ENCODE measurements at regions not wholly inside any gene's neighbourhood (a gene's known extent, or its start where the extent isn't known, plus 50 kb on each side); places are given as distances from the start of the nearest gene placed in this dataset.
A peak's percentile ranks its signal among the peaks of the same experiment; 100 is the strongest.

DNA sequence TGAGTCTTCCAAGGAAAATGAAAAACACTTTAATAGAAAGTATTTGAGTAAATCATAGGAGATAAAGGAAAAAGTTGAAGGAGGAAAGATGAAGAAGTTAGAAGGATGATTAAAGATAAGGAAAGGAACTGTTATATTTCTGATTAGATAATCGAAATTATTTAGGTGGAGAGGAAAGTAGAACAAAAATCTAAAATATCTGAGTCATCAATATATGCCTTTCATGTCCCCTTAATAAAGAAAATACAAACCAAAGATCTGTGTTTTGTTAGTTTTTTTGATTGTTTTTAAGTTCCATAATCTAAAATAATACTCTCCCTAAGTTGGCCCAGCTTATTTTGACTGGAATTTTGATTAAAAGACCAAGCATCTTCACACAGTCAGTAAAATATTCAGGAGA, 412.9 kb upstream of the DDX18 start:
- DNase-seq: no peak

DNA sequence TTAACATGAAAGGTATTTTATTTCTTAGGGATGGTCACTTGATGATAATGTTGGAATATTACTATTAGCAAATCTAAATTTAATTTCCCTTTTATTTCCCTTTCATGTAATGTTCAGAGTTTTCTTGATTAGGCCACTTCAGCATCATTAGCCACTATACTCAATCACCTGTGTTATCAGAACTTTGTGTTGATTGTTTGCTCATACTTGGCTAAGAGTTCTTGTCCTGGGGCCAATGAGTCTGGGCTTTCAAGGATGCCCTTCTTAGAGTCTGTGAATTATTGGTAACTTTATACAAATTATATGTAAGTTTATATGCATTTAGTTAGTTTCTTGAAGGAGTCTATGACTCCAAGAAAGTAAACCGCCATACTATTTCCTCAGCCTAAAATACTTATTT, 408.0 kb upstream of the DDX18 start:
- DNase-seq: no peak

DNA sequence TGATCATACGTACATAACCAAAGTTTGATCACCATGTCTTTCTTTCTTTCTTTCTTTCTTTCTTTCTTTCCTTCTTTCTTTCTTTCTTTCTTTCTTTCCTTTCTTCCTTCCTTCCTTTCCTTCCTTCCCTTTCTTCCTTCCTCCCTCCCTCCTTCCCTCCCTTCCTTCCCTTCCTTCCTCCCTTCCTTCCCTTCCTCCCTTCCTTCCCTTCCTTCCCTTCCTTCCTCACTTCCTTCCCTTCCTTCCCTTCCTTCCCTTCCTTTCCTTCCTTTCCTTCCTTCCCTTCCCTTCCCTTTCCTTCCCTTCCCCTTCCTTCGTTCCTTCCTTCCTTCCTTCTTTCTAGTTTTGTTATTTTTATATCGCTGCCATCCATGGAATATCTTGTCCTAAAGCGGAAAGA, 406.7 kb upstream of the DDX18 start:
- DNase-seq: no peak

DNA sequence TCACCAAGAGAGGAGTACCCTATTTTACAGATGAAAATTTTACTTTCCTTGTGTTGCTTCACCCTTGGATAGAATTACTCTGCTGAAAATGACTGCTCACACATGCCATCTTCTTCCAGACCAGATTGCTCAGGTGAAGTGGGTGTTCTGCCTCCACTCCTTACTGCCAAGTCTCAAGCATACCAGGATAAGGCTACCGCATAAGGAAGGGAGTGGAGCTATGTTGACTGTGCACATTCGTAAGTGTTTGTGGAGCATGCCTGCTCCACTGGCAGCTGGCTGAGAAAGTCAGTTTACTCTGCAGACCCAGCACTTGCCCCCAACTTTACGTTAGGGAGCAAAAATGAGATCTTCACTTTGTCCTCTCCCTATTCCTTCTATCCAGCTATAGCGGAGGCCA, 405.0 kb upstream of the DDX18 start:
- no peak for DNase-seq

DNA sequence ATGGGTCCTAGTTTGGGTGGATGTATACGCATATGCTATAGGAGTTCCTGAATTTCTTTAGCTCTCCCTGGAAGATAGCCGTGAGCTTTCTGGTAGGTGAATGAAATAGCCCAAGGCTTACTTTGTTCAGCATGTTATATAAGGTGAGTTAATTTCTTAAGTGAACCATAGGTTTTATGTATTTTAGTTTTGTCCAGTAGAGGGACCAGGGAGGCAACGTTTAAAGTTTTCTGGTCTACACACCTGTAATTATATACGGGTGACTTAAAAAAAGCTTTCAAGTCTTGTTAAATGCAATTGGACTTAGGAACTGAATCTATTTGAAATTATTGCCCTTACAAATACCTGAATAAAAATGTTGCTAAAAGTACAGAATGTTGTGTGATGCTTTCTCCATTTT, 402.5 kb upstream of the DDX18 start:
- DNase-seq: no peak

DNA sequence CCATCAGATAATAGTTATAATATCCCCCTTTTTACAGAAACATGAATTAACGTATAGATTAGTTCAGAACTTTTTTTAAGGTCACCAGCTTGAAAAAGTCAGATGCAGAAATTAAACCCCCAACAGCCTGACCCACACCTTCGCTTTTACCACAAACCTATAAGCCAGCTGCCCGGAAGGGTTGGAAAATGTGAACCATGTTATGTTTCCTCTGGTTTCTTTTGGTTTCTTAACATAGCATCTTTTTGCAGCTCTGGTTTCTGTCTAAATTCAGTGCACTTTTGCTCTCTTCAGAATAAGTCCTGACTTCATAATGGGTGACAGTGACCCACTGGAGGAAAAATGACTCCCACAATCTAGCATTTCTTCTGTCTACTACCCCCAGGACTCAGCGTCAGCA, 381.7 kb upstream of the DDX18 start:
- DNase-seq: no peak

DNA sequence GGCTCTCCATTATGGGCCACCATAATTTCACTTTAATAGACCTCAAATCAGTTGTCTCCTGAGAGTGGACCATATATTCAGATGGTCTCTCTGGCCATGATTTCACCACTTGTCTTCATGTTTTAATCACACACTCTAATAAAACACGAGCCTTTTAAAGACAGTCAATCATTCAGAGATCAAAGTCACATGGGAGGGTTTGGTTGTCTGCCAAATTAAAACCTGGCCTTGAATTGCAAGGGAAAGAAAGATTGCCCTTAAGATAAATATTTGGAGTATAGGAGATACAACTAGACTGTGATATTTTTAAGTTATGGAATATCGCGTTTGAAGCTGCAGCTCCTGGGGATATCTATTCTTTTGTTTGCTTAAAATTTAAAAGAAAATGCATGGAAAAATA, 377.8 kb upstream of the DDX18 start:
- DNase-seq: no peak

DNA sequence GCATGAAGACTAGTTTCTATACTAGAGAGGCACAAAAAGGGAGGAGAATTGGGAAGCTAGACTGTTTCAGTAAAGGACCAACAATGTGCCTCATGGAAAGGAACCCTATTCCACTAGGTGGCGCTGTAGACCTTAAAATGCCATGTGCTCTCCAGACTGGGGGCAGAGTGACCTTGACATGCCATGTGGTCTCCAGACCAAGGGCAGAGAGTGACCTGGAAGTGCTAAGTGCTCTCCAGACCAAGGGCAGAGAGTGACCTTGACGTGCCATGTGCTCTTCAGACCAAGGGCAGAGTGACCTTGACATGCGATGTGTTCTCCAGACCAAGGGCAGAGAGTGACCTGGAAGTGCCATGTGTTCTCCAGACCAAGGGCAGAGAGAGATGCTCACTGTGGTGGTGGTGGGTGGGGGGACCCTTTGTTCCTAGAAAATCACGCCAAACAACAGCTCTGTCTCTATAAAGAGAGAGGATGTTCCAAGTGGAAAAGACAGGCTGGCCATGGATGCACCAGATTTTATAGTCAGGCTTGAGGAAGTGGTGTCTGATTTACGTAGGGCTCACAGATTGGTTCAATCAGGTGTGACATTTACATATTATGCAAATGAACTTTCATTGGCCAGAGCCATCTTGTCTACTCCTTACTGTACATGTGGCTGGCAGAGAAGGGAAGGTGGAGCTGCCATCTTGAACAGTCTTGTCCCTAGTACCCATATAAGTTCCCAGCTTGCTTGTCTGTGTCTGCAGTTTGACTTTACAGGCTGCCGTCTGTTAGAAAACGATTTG, 344.0 kb upstream of the DDX18 start:
- DNase-seq: peak; percentile 24

DNA sequence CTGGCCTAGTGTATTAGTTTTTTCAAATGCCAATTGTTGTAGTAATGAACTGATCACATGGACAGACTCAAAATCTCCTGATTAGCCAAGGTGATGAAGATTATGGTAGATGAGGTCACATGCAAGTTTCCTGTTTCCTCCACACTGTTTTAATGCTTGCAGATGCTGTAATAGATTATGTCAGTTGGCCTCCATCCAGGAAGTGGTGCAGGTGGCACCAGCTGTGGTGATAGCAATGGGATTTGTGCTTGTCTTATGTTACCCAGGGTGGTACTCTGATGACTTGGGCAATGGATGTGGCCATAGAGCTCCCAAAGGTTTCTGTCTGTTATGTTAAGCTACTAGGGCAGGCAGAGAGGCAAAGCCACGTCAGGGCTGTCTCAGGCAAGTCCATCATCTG, 332.9 kb upstream of the DDX18 start:
- no peak for DNase-seq

DNA sequence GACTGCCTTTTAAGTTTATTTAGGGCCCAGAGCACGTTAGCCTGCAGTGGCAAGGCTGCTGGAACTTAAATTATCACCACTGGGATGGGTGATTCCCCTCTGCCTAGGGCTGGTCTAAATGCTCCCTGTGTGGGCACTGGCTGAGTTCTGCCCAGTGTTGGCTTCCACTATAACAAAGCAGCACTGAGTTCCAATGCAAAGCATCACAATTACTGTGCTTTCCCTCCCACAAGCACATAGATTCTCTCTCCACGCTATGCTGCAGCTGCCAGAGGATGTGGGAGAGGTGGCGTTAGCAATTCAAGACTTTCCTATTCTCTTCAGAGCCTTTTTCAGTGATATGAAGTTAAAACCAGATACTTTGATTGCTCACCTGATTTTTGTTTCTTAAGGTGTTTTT, 328.9 kb upstream of the DDX18 start:
- DNase-seq: no peak

DNA sequence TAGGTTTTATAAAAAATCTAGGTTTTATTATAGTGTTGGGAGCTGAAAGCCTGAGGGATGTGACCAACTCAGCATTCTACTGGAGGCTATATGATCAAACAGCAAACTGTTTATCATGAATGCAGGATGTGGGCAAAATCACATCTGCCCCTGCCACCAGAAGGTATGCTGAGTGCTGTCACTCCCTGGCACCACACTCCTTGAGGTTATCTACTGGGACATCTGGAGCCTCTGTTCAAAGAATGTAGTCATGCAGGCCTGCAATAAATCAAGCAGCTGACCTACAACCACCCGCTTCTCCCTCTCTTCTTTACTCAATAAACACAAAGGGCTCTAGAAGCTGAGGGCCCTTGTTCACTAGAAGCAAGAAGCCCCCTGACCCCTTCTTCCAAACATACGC, 328.4 kb upstream of the DDX18 start:
- DNase-seq: no peak

DNA sequence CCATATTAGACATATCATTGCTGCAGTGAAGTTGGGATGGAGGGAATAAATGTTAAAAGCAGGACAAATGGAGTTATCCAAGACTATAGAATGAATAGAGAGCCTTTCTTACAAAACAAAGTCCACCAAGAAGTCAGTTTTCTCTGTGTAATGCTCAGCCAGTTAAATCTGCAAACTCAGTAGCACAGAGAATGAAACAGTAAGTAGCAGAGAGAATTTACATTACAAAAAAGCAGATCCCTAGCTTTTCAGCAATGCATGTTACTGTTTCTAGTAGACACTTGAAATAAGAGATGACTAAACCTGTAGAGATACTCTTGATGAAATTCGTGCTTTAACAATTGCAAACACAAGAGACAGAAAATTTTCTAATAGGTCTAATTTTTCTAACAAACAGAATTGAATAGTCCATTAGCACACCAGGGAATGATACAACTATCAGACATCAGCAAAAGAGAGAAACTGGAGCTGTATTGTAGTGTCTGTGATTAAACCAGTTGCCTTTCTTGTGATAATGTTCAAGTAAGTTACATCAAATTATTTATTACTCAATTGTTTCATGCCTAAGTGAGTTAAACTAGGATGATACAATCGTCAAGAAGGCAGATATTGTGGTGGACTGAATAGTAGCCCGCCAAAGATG, 322.2 kb upstream of the DDX18 start:
- no peak for DNase-seq

DNA sequence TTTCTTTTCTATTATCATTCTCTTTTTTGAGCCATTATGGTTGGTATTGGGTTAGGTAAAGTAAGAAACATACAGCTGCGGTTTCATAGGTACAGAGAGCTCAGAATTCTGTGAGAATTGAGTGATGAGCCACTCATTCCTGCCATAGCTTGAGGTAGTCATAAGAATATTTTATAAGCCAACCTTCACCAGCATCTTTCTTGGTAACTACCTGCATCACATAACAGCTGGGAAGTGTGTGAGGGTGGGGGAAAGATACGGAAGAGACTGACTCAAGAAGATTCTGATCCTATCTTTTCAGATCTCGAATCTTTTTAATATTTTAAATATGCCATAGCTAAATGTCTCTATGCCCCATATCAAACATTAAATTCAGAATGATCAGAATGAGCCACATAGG, 313.8 kb upstream of the DDX18 start:
- DNase-seq: no peak

DNA sequence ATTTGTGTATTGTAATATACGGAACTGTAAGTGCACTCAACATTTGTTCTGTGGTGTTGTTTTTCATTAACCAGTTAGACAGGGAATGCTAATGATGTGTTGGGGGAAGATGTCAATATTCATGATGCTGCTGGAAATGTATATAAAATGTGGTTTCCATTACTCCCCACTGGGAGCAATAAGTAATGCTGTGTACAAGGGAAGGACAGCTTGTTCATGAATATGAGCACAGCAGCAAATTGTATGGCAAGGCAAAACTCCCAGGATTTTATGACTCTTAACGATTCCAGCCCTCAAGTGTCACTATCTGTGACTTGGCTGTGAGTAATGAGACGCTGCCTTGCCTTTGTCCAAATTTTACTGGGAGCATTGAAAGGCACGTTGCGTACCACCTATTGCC, 312.4 kb upstream of the DDX18 start:
- no peak for DNase-seq

DNA sequence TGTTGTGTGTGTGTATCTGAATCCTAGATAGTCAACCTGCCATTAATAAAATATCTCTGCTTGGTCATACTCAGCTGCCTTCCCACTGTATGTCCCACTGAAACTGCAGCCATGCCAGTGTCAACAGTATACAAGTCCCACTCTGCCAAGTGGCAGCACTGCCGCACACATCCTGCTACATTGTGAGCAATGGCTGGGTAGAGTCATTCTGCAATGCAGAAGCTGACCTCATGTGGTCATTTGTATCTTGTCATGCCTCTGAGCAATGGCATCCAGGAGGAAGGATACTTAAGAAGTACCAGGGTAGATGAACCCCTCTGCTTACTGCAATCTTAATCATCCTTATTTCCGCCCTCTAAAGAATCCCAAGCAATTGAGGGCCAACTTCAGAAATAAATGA, 302.2 kb upstream of the DDX18 start:
- DNase-seq: no peak

DNA sequence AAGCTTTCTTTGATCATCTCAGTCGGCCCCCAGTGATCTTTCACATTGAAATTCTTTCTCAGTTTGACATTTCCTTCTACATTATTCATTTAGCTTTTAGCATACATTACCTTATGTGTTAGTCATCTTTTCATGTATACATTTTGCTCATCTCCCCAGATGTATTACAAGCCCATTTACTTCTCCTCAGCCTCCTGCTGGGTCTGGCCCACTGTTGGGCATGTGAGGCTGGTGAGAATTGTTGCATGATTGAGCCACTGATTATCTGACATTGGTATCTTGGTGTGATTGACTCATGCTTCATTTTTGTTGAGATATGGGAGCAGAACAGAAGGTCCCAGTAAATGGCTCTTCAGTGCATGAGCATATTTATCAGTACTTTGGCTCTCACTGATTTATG, 300.1 kb upstream of the DDX18 start:
- DNase-seq: no peak

DNA sequence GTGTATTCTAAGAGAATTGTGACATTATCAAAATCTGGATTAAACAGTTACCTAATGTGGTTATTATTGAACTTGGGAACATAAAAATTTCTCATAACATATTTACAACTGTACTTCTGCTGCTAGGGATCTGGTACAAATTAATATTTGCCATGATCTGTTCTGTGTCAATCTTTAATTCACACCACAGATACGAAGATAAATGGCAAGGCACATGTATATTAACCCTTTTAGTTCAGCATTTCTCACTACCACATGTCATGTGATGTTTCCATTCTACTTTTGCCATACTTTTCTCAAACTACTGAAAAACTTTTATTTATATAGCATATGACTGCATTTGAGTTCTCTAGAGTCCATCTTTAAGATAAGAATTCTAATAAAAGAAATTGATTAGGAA, 295.3 kb upstream of the DDX18 start:
- DNase-seq: no peak

DNA sequence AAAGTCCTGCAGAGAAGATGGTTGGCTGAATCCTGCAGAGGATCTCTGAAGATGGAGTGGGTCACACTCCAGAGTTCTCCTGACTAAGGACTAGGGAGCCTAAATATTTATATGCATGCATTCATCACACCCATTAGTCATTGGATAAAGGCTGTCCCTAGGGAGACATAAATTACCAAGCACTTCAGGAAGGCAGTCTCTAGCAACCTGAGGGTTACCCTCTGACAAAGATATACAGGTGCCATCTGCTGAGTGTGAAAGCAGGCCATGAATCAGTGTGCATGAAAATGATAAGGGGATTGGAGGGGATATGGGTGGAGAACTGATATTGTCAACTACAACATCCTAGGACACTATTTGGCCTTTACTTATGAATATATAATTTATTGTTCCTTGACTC, 294.8 kb upstream of the DDX18 start:
- DNase-seq: no peak

DNA sequence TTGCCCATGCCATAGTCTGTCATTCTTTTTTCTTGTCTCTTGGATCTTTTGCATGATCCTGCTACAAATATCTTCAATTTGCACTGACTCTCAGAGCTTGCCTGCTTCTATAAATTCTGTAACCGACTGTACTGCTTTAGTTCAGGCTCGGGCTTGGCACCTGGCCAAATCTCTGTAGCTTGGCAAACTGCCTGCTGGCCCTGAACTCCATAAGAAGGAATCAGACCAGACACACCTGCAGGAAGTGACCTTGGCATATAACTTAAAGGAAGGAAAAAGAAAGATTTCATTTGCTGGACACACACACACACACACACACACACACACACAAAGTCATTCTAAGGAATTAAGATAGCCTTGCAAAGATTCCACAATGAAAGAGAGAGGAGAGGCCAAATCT, 291.2 kb upstream of the DDX18 start:
- DNase-seq: peak; percentile 64

DNA sequence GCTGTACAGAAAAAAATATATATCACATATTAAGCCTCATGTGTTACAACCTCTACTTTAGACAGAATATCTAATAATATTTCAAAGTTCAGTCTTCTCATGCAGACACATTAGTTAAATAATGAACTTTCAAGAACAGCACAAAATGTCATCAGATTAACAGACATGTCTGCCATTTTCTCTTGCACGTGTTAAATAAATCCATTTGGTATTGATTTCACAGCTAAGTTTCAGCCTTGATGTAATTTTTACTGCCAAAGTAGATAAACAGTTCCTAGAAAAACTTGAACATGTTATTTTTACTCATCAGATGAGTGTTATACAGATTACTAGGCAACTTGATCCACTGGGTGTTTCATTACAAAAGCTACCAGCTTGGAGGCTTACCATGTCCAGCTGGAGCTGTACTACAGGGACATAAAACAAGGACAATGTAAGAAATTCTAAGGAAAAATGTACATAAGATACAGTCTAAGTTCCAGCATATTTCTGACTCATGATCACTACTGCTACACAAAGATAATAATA, 290.7 kb upstream of the DDX18 start:
- DNase-seq: no peak

DNA sequence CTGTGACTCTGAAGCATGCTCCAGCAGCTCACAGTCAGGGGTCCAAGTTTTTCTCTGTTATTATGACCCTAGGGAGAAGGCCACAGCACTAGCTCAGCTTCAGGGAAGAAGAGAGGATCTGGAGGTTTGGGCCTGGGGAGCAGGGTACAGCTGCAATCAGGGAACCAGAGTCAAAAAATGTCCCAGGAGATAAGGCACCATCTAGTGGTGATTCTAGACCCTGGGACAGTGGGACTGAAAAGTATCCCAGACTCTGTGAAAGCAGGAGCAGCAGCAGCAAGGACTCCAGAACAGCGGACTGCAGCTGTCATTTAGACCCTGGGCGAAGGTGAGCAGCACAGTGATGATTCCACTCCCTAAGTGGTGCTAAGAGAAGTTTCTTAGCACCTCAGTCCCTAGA, 278.4 kb upstream of the DDX18 start:
- DNase-seq: no peak

DNA sequence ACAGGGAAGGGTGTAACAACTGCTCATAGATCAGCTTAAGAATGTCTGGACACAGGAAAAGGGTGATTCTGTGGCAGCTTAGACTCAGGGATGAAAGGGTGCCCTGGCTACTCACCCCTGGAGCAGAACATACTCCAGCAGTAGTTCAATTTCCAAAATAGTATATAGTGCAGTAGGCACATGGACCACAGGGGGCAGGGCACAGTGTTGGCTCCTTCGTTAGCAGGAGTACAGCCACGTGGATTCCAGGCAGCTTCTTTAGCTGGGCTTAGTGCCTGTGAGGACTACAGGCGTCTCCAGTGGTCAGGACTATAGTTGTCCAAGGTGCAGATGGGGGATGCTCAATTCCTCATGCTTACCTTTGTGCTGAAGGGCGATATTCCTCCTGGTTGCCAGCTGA, 277.5 kb upstream of the DDX18 start:
- DNase-seq: no peak

DNA sequence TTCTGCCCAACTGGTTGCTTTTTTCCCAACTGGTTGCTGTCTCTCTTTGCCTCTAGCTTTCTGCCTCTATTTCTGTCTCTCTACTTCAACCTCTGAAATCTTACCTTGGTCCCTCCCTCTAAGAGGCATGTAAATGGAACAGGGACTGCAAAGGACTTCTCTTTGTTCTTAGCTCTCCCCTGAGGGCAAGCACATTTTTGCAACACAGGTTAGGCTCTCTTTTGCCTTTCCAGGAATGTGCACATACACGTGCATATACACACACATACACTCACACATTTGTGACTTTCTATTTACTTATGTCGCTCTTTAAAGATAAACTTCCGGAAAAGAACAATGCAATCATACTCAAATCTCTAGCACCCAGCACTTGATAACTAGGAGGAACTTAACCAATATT, 262.6 kb upstream of the DDX18 start:
- DNase-seq: no peak

DNA sequence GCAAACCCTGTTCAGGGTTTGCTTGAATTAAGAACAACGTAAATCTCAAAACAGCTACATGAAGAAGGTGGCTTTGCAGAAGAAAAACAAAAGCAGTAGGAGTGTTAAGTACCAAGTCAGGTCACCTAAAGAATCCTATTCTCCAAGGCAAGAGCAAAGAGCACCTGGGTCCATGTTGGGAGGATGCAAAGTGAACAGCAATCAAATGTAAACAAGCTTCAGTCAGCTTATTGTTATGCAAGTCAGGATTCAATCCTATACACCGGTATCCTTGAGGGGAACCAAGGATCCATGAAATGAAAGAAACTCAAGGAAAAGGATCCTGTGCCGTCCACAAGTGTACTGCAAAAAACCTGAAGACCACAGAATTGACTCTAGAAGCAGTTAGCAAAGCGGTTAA, 261.0 kb upstream of the DDX18 start:
- no peak for DNase-seq

DNA sequence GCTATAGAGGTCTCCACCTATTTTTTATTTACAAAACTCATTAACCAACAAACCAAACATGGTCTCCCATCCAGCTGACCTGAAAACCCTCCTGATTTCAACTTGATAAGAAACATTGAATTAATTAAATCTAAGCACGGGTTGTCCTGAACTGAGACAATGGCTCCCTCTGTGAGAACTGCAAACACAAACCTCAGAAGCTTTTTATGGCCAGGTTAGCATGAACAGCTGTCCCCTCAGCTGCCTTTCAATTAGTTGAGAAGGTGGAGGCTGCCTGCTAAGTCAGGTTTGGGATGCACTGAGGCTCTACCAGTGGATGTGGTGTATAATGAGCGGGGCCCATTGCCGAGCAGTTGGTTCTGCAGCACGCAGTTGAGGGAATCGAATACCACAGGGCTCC, 258.5 kb upstream of the DDX18 start:
- DNase-seq: peak; percentile 8

Data from NCI-H1092 treated with DMSO at 0.1 percent for 48 hours (cell line).